Mesodermal cell (in vitro differentiated cells): ENCODE measurements at regions not wholly inside any gene's neighbourhood (a gene's known extent, or its start where the extent isn't known, plus 50 kb on each side); places are given as distances from the start of the nearest gene placed in this dataset.

Experiments used
- H3K27ac ChIP-seq: 2 replicates; pipeline ENCODE4 v1.7.0; 2013; ENCODE audit warnings: mild to moderate bottlenecking, low read depth, low read length, moderate library complexity; ENCODE audit not compliant: severe bottlenecking
- H3K36me3 ChIP-seq: 2 replicates; pipeline ENCODE4 v1.7.1; 2013; ENCODE audit warnings: mild to moderate bottlenecking, low read length, moderate library complexity; ENCODE audit not compliant: control insufficient read depth, insufficient read depth
- H3K4me1 ChIP-seq: one replicate; pipeline ENCODE4 v1.7.1; 2013; ENCODE audit warnings: mild to moderate bottlenecking, low read length; ENCODE audit not compliant: insufficient read depth, control insufficient read depth, poor library complexity, severe bottlenecking
- H3K4me3 ChIP-seq: 2 replicates; pipeline ENCODE4 v1.7.0; 2013; ENCODE audit warnings: low read length, control low read depth, mild to moderate bottlenecking; ENCODE audit not compliant: insufficient read depth, poor library complexity, severe bottlenecking; ENCODE audit errors: extremely low read depth
- H3K9me3 ChIP-seq: 2 replicates; pipeline ENCODE4 v1.7.1; 2013; ENCODE audit warnings: mild to moderate bottlenecking, low read length, moderate library complexity; ENCODE audit not compliant: control insufficient read depth
- WGBS, 2 experiments: methylation state at CpG; one replicate each; pipeline ENCODE4 v1.1.5; 2013; ENCODE audit warnings: missing lambda C conversion rate in 2 of 2; ENCODE audit not compliant: insufficient coverage in 2 of 2; 5-methylcytosine and 5-hydroxymethylcytosine counted together

- no CpG with 5 or more reads among the region's 1 CpG for WGBS, 2 experiments
- no peaks in the 10 kb centered on the region for H3K4me1 ChIP-seq
- H3K4me3 ChIP-seq = no peak overlapping the region
- peaks cover 5% of the 10 kb centered on the region for H3K9me3 ChIP-seq
- H3K36me3 ChIP-seq = no peaks in the 10 kb centered on the region
- H3K27ac ChIP-seq = no peak overlapping the region
Measured at GRCh38 chr3:28756056-28756455, 407.4 kb upstream of the AZI2 start.

- Histone ChIP-seq H3K36me3 (no peaks in the 10 kb centered on the region), H3K9me3 (no peaks in the 10 kb centered on the region), H3K4me1 (no peaks in the 10 kb centered on the region), H3K4me3 (no peak overlapping the region), H3K27ac (no peak overlapping the region)
Measured at GRCh38 chr3:28758115-28758514, 409.5 kb upstream of the AZI2 start.

GRCh38 chr3:28761375-28761774 lies 412.8 kb upstream of the AZI2 start:
- H3K27ac ChIP-seq = no peak overlapping the region
- H3K9me3 ChIP-seq = no peaks in the 10 kb centered on the region
- H3K4me1 ChIP-seq = no peaks in the 10 kb centered on the region
- 100% methylated on average over 1 of the region's 1 CpG for WGBS, 2 experiments
- no peak overlapping the region for H3K4me3 ChIP-seq
- H3K36me3 ChIP-seq = no peaks in the 10 kb centered on the region

GRCh38 chr3:28765194-28765593 lies 416.6 kb upstream of the AZI2 start:
- no peak overlapping the region for H3K4me3 ChIP-seq
- H3K27ac ChIP-seq = no peak overlapping the region
- WGBS, 2 experiments = 55% methylated on average over 1 of the region's 1 CpG; no CpG with 5 or more reads in 1 of the 2 experiments
- H3K36me3 ChIP-seq = no peaks in the 10 kb centered on the region
- H3K9me3 ChIP-seq = no peaks in the 10 kb centered on the region
- no peaks in the 10 kb centered on the region for H3K4me1 ChIP-seq

GRCh38 chr3:28768439-28768838 lies 419.8 kb upstream of the AZI2 start:
- H3K9me3 ChIP-seq = no peaks in the 10 kb centered on the region
- no peak overlapping the region for H3K4me3 ChIP-seq
- no peaks in the 10 kb centered on the region for H3K4me1 ChIP-seq
- no peaks in the 10 kb centered on the region for H3K36me3 ChIP-seq
- H3K27ac ChIP-seq = no peak overlapping the region
- WGBS, 2 experiments = 60 to 90% methylated on average over 1 of the region's 1 CpG

GRCh38 chr3:28777806-28778475 lies 429.3 kb upstream of the AZI2 start:
- 88 to 89% methylated on average over 2 to 4 of the region's 6 CpGs for WGBS, 2 experiments
- no peaks in the 10 kb centered on the region for H3K9me3 ChIP-seq
- H3K36me3 ChIP-seq = no peaks in the 10 kb centered on the region
- no peaks in the 10 kb centered on the region for H3K4me1 ChIP-seq
- H3K4me3 ChIP-seq = no peak overlapping the region
- H3K27ac ChIP-seq = no peak overlapping the region

- no peaks in the 10 kb centered on the region for H3K9me3 ChIP-seq
- no peak overlapping the region for H3K27ac ChIP-seq
- no peaks in the 10 kb centered on the region for H3K4me1 ChIP-seq
- no peak overlapping the region for H3K4me3 ChIP-seq
- H3K36me3 ChIP-seq = no peaks in the 10 kb centered on the region
- 92 to 100% methylated on average over 1 to 2 of the region's 3 CpGs for WGBS, 2 experiments
Measured at GRCh38 chr3:28780480-28780879, 431.9 kb upstream of the AZI2 start.

- Histone ChIP-seq H3K27ac (no peak overlapping the region), H3K4me1 (no peaks in the 10 kb centered on the region), H3K9me3 (no peaks in the 10 kb centered on the region), H3K36me3 (no peaks in the 10 kb centered on the region), H3K4me3 (no peak overlapping the region)
Measured at GRCh38 chr3:28781053-28781452, 432.4 kb upstream of the AZI2 start.

- Histone ChIP-seq H3K9me3 (no peaks in the 10 kb centered on the region), H3K36me3 (no peaks in the 10 kb centered on the region), H3K4me3 (no peak overlapping the region), H3K4me1 (no peaks in the 10 kb centered on the region), H3K27ac (no peak overlapping the region)
- 90% methylated on average over 2 of the region's 3 CpGs for WGBS, 2 experiments
Measured at GRCh38 chr3:28786446-28786845, 437.8 kb upstream of the AZI2 start.

GRCh38 chr3:28788571-28788970 lies 439.9 kb upstream of the AZI2 start:
- Histone ChIP-seq H3K4me1 (no peaks in the 10 kb centered on the region), H3K36me3 (no peaks in the 10 kb centered on the region), H3K9me3 (no peaks in the 10 kb centered on the region), H3K27ac (no peak overlapping the region), H3K4me3 (no peak overlapping the region)
- 100% methylated on average over 1 of the region's 1 CpG for WGBS, 2 experiments

- Histone ChIP-seq H3K9me3 (no peaks in the 10 kb centered on the region), H3K4me3 (no peak overlapping the region), H3K36me3 (no peaks in the 10 kb centered on the region), H3K4me1 (no peaks in the 10 kb centered on the region), H3K27ac (no peak overlapping the region)
- 68 to 85% methylated on average over 5 to 6 of the region's 6 CpGs for WGBS, 2 experiments
Measured at GRCh38 chr3:28791713-28792255, 443.2 kb upstream of the AZI2 start.
